Islet precursor cell (in vitro differentiated cells): ENCODE measurements at regions not wholly inside any gene's neighbourhood (a gene's known extent, or its start where the extent isn't known, plus 50 kb on each side); places are given as distances from the start of the nearest gene placed in this dataset.

Source experiments
- DNase-seq: peaks from one replicate; pipeline ENCODE4 v3.0.0-alpha.2; 2018

DNA sequence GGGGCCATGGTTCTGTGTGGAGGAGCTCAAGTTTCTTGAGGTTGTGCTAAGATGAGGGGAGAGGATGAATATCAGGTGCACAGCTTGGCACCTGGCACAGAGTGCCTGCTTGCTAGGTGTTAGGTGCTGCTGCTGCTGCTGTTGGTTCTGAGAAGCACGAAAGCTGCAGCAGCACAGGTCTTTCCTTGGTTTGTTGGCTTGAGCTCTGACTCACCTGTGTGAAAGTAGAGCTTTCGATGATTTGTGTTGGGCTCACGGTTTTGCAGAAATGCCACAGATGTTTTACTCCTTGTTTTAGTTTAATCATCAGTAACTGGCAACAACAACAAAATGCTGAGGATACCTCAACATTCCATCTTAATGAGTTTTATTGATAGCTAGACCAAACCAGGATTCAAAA, 221.6 kb downstream of the BRINP2 start:
- DNase-seq: no peak

GRCh38 chr1:177385760-177386698, 215.3 kb downstream of the BRINP2 start:
- DNase-seq: no peak

GRCh38 chr1:177384461-177384860, 213.7 kb downstream of the BRINP2 start:
- DNase-seq: peak; percentile 76

DNA sequence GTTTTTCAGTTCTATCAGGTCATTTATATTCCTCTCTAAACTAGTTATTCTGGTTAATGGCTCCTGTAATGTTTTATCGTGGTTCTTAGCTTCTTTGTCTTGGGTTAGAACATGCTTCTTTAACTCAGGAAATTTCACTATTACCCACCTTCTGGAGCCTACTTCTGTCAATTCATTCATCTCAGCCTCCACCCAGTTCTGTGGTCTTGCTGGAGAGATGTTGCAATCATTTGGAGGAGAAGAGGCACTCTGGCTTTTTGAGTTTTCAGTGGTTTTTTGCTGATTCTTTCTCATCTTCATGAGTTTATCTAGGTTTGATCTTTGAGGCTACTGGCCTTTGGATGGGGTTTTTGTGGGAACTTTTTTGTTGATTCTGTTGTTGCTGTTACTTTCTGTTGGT, 213.0 kb downstream of the BRINP2 start:
- no peak for DNase-seq

- no peak for DNase-seq
These were observed 207.1 kb downstream of the BRINP2 start for GRCh38 chr1:177377866-177378265.

DNA sequence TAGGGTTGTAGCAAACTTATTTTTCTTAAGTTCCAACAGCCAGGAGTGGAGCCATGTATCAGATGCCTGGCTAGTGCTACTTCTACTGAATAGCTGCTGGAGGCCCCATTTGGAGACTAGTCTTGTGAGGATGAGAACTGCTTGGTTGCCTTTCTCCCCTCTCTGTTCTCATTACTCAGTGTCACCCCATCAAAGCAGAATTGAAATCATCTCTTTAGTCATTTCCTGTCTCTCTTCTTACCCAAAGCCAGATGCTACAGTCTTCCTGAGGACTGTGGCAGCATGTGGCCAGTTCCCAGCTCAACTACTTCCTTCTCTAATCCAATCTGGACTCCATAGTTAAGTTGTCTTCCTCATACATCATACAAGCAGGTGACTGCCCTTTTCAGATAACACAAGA, 197.5 kb downstream of the BRINP2 start:
- no peak for DNase-seq

- no peak for DNase-seq
These were observed 195.3 kb downstream of the BRINP2 start for GRCh38 chr1:177366091-177366490.

DNA sequence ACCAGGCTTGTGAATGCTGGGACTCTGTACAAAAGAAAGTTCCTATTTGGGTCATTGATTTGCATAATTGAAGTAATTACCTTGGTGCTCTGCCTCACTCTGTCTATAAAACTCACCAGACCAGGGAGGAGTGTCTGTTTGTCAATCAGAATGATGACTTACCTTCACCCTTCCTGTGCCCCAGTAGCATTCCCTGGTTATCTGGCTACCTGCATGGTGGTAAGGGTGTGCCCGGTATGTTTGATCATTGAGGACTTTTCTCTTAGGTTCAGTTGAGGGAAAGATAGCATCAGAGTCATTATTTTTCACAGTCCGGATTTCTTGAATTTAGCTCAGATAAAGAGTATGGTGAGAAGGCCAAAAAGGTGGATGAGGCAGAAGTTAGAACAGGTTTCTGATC, 190.0 kb downstream of the BRINP2 start:
- no peak for DNase-seq

DNA sequence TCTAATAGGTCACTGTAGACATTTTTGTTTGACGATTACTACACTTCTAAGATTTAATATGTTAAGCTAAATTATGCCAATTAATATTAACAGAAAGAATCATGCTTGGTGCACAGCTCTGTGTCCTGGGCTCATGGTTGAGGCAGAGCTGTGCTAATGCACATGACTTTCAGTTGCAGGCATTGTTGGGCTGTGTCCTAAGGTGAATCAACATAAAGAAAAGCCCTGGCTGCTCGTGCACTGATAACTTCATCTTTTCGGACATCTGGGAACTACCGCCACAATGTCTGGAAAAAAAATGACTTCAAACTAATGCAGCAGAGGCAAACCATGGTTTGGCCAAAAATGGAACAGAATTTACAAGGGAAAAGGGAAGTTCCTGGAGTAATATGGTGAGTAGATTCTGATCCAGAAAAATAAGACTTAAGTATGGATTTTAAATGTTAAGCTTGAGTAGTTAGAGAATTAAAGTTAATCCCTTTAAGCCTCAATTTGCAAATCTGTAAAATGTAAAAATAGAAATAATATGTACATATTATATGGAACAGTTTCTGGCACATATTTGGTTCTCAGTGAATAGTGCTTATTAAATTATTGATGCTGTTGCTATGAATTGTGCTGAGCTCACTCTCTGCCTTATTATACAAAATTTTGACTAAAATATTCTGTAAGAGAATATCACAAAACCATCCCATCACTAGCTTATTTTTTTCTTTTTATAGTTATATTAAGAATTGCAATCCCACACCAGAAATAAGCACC, 186.1 kb downstream of the BRINP2 start:
- DNase-seq: no peak

GRCh38 chr1:177355575-177355974, 184.8 kb downstream of the BRINP2 start:
- DNase-seq: no peak

GRCh38 chr1:177354247-177354646, 183.5 kb downstream of the BRINP2 start:
- DNase-seq: no peak

- peak; percentile 77 for DNase-seq
These were observed 180.8 kb downstream of the BRINP2 start for GRCh38 chr1:177351361-177352108.

DNA sequence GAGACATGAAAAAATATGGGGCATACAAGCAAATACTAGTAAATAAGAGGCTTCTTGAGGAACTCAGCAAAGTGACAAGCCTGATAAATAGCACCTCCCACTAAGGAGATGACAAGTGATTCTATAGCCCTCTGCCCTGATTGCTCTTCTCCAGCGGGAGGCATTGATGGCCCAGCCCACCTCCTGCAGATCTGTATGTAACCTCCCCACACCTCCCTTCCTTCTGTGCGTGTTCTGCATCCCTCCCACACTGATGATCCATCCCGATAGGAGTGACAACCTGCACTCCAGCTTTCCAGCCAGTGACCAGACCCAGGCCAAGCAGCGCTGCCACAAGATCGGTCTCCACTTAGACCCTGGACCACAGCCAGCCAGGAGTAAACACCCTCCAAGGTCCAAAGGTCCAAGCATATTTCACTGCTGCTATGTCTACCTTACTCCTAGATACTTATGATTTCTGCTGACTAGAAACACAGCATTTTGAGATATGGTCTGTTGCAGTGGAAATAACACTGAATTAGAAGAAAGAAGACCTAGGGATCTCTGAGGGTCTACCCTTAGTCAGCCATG, 176.1 kb downstream of the BRINP2 start:
- no peak for DNase-seq

GRCh38 chr1:177343445-177343844, 172.7 kb downstream of the BRINP2 start:
- DNase-seq: no peak

GRCh38 chr1:177341773-177342172, 171.0 kb downstream of the BRINP2 start:
- peak; percentile 75 for DNase-seq

DNA sequence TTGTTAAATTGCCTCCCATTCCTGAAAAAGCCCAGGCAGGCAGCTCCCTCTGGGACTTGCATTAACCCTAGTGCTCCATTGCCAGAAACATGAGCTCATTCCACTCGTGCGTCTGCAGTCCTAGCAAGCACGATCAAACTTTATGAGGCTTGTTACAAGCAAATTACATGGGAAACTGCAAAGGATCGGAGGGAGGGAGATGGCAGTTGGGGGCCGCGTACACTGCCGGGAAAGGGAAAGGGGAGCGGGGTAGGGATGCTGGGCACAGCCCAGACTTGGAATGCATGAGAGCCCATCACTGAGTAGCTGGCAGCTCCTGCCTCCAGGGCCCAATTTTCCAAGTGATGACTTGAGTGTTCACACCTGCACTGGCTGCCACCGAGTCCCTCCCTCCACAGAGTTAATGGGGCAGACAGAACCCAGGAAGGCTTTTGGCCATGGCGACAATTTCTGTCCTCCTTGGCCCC, 169.9 kb downstream of the BRINP2 start:
- DNase-seq: peak; percentile 69

DNA sequence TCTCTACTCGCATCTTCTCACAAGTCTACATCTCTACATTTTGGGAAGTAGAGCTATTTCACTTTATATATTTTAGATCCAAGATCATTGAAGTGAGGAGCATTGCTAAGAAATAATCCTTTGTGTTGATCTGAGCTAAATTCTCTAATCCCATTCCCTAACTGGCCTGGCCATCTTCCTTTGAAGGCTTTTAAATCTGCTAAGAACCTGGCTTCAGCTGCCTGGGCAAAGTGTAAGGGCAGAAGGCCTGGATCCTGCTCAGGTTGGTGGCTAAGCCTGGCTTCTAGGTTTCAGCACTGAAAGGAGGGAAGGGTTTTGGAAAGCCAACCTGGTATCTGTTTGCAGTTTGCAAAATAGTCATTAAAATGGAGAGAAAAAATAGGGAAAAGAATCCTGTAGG, 167.6 kb downstream of the BRINP2 start:
- no peak for DNase-seq

DNA sequence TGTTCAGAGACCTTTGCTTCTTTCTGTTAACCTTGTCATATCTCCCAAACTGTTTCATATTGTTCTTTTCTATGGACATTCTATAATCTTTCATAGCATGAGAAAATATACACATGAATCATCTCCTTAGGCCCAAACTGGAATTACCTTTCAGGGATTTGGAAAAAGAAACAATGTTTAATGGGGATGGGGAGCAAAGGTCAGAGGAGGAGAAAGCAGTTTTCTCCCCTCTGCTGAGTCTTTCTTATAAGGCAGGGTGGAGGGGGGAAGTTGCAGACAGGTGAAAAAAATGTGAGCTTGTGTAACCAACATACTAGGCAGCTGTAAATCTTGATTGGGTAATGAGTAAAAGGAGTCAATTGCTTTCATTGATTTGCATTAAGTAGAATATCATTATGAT, 164.1 kb downstream of the BRINP2 start:
- no peak for DNase-seq

DNA sequence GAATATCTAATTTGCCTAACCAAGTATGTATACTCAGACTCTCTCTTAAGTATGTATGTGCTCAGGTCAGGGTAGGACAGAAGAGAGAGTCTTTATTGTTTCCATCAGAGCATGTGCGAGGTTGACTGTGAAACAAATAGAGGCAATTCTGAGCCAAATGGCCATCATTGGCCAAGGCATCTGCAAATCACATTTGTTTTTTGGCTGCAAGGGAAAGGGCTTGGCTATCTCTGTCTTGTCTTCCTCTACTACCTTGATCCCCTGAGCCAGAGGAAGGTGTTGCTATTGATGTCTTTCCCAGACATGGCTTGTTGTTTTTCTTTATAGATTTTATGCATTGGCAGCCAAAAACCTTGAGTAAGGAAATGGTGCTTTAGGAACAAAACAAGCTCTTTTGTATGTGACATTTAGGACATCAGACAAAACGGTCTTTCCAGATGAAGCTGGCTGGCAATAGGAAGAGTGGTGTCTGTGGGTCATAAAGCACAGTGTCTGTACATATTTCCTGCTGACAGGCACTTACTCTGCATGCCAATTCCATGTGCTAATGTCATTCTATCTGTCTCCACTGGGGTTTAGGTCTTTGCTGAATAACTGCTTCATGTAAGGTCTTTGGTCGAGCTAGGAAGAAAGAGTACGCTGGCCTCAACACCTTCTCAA, 163.3 kb downstream of the BRINP2 start:
- peak; percentile 59 for DNase-seq
